ENCODE measurements at regions not wholly inside any gene's neighbourhood (a gene's known extent, or its start where the extent isn't known, plus 50 kb on each side); places are given as distances from the start of the nearest gene placed in this dataset.

DNA sequence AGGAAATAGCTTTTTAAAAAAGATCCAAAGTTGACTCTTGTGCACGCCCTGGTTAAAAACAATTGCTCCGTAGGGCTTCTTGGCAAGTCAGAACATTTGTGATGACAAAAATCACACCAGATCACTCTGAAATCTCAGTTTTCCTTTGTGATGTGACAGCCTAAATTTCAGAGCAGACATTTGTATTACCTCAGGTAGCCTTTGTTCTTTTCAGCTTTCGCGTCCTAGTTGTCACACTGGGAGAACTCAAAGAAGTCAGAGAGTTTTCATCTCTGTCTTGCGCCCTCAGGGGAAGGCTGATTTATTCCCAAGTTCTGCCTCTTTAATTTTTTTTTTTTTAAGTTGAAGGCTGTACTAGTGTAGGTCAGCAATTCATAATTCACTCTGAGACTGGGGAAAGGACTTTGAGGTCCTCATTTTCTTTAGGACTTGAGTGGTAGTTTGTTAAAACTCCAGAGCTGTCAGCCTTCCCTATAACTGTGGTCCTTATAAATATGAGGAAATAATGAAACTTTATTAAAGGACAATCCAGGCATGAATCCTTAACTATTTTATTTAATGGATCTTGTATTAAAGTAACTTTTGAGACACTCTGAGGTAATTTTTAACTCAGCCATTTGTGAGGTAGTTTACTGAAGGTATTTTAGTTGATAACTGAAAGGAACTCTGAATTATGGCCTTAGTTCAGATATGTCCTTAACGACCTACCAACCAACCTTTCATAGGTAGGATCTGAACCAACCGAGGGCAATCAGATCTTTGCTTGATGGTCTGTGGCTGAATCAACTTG is 525.1 kb upstream of the FAM98A start:
- TF ChIP-seq, protein P1, sequence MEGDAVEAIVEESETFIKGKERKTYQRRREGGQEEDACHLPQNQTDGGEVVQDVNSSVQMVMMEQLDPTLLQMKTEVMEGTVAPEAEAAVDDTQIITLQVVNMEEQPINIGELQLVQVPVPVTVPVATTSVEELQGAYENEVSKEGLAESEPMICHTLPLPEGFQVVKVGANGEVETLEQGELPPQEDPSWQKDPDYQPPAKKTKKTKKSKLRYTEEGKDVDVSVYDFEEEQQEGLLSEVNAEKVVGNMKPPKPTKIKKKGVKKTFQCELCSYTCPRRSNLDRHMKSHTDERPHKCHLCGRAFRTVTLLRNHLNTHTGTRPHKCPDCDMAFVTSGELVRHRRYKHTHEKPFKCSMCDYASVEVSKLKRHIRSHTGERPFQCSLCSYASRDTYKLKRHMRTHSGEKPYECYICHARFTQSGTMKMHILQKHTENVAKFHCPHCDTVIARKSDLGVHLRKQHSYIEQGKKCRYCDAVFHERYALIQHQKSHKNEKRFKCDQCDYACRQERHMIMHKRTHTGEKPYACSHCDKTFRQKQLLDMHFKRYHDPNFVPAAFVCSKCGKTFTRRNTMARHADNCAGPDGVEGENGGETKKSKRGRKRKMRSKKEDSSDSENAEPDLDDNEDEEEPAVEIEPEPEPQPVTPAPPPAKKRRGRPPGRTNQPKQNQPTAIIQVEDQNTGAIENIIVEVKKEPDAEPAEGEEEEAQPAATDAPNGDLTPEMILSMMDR (IDR thresholded peaks at IDR 0.05; ENCODE audit: low read depth, low read length), result no peak
- H3K36me3 ChIP-seq, result no peaks in the 10 kb centered on the region
- no peaks in the 10 kb centered on the region for H3K4me1 ChIP-seq (ENCODE audit: low read depth)
- DNase-seq (ENCODE audit: low read depth in 1 of 2, low spot score in 1 of 2), result no peak
- no peaks in the 10 kb centered on the region for H3K27me3 ChIP-seq
- no peak overlapping the region for H3K4me3 ChIP-seq
- no peaks in the 10 kb centered on the region for H3K9me3 ChIP-seq (ENCODE audit: low read depth)
- no peak overlapping the region for H3K27ac ChIP-seq

DNA sequence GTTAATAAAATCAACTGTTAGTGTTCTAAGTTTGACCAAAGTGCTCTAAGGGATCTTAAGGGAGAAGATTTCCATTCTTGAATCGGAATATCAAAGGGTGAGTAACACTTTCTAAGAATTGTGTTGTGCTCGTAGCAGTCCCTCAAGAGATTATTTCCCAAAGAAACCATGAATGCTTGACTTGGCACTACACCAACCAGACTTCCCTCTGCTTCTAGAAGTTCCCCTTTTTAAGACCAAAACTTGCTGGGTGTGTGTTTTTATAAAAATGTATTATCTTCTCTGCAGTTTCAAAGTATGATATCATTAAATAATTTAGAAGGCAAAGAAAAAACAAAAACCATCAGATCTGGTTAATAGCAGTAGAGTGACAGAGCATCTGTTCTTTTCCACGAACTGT is 522.0 kb upstream of the FAM98A start:
- Histone ChIP-seq H3K36me3 (no peaks in the 10 kb centered on the region), H3K4me1 (ENCODE audit: low read depth) (no peaks in the 10 kb centered on the region), H3K9me3 (ENCODE audit: low read depth) (no peaks in the 10 kb centered on the region), H3K27me3 (no peaks in the 10 kb centered on the region), H3K4me3 (no peak overlapping the region), H3K27ac (no peak overlapping the region)
- DNase-seq (ENCODE audit: low read depth in 1 of 2, low spot score in 1 of 2), result no peak
- TF ChIP-seq, protein P1 (IDR thresholded peaks at IDR 0.05; ENCODE audit: low read depth, low read length), result no peak

DNA sequence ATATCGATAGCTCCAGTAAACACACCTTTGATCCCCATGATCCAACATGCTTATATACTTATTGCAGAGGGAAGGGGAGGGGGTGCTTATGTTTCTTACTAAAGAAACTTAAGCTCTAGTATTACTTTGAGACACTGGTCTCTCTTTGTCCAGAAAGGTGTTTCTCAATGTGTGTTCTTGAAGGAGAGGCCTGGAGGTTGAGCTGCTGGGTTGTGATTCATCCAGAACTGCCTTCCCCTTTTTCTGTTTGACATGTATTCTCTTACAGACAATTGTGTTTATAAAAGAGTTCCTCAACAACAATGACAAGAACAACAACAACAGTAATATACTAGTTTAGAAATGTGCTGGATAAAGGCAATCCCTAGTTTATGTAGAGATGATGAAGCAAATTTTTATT is 516.0 kb upstream of the FAM98A start:
- TF ChIP-seq, protein P1 (IDR thresholded peaks at IDR 0.05; ENCODE audit: low read depth, low read length), result no peak
- H3K4me1 ChIP-seq (ENCODE audit: low read depth), result no peaks in the 10 kb centered on the region
- no peak overlapping the region for H3K4me3 ChIP-seq
- no peaks in the 10 kb centered on the region for H3K27me3 ChIP-seq
- DNase-seq (ENCODE audit: low read depth in 1 of 2, low spot score in 1 of 2), result no peak
- H3K27ac ChIP-seq, result no peak overlapping the region
- H3K36me3 ChIP-seq, result no peaks in the 10 kb centered on the region
- no peaks in the 10 kb centered on the region for H3K9me3 ChIP-seq (ENCODE audit: low read depth)

DNA sequence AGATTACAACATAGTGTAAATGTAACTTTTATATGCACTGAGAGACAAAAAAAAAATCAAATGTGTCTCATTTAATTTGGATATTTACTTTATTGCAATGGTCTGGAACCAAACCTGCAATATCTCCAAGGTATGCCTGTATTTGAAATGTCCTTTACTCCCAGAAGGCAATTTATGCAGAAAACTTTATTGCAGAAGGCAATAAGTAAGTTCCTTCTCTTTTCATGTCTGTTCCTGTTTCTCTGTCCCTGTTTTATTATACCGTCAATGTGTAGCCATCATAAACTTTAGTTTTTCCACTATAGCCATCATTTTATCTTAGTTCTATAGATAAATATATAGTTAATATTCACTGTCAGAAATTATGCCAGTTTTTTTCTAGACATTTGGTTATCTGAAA is 513.1 kb upstream of the FAM98A start:
- H3K27me3 ChIP-seq, result no peaks in the 10 kb centered on the region
- H3K4me3 ChIP-seq, result no peak overlapping the region
- no peaks in the 10 kb centered on the region for H3K36me3 ChIP-seq
- TF ChIP-seq, protein P1 (IDR thresholded peaks at IDR 0.05; ENCODE audit: low read depth, low read length), result no peak
- H3K9me3 ChIP-seq (ENCODE audit: low read depth), result no peaks in the 10 kb centered on the region
- H3K27ac ChIP-seq, result no peak overlapping the region
- DNase-seq (ENCODE audit: low read depth in 1 of 2, low spot score in 1 of 2), result no peak
- no peaks in the 10 kb centered on the region for H3K4me1 ChIP-seq (ENCODE audit: low read depth)

DNA sequence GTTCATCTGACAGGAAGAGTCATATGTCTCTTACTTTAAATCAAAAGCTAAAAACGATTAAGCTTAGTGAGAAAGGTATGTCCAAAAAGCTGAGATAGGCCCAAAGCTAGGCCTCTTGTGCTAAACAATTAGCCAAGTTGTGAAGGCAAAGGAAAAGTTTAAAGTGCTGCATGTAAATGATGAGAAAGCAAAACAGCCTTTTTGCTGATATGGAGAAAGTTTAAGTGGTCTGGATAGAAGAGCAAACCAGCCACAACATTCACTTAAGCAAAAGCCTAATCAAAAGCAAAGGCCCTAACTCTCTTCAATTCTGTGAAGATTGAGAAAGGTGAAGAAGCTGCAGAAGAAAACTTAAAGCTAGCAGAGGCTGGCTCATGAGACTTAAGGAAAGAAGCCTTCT is 511.3 kb upstream of the FAM98A start:
- Histone ChIP-seq H3K27me3 (no peaks in the 10 kb centered on the region), H3K4me3 (no peak overlapping the region), H3K4me1 (ENCODE audit: low read depth) (no peaks in the 10 kb centered on the region), H3K27ac (no peak overlapping the region), H3K36me3 (no peaks in the 10 kb centered on the region), H3K9me3 (ENCODE audit: low read depth) (no peaks in the 10 kb centered on the region)
- no peak for DNase-seq (ENCODE audit: low read depth in 1 of 2, low spot score in 1 of 2)
- TF ChIP-seq, protein P1 (IDR thresholded peaks at IDR 0.05; ENCODE audit: low read depth, low read length), result no peak
